Smooth muscle cell (in vitro differentiated cells): ENCODE measurements at regions not wholly inside any gene's neighbourhood (a gene's known extent, or its start where the extent isn't known, plus 50 kb on each side); places are given as distances from the start of the nearest gene placed in this dataset.

Experiments
- DNase-seq: peaks from one replicate; lab custom pipeline; 2025; ENCODE audit not compliant: unreplicated experiment; lab: John Stamatoyannopoulos, UW
- H2AFZ ChIP-seq: fragments of 200-600 bp; sonication (generic); 2 replicates; pipeline ENCODE4 v1.6.0; 2016; ENCODE audit warnings: antibody characterized with exemption, low read depth, mild to moderate bottlenecking
- H3F3A ChIP-seq: fragments of 200-600 bp; sonication (generic); 2 replicates; pipeline ENCODE4 v1.6.0; 2017; ENCODE audit warnings: antibody characterized with exemption, low read depth
- H3K27ac ChIP-seq: fragments of 200-600 bp; sonication (generic); 2 replicates; pipeline ENCODE4 v1.5.1; 2016; ENCODE audit warnings: low read depth, mild to moderate bottlenecking
- H3K27me3 ChIP-seq: fragments of 200-600 bp; sonication (generic); 2 replicates; pipeline ENCODE4 v1.6.1; 2016; ENCODE audit warnings: low read depth, mild to moderate bottlenecking
- H3K36me3 ChIP-seq: fragments of 200-600 bp; sonication (generic); 2 replicates; pipeline ENCODE4 v1.5.1; 2016; ENCODE audit warnings: low read depth
- H3K4me1 ChIP-seq: fragments of 200-600 bp; sonication (generic); 2 replicates; pipeline ENCODE4 v1.5.1; 2016; ENCODE audit warnings: low read depth
- H3K4me2 ChIP-seq: fragments of 200-600 bp; sonication (generic); 2 replicates; pipeline ENCODE4 v1.6.0; 2016; ENCODE audit warnings: mild to moderate bottlenecking
- H3K4me3 ChIP-seq: fragments of 200-600 bp; sonication (generic); 2 replicates; pipeline ENCODE4 v1.5.1; 2016; ENCODE audit warnings: mild to moderate bottlenecking
- H3K79me2 ChIP-seq: fragments of 200-600 bp; sonication (generic); 2 replicates; pipeline ENCODE4 v1.6.0; 2016; ENCODE audit warnings: low read depth, mild to moderate bottlenecking
- H3K9ac ChIP-seq: fragments of 200-600 bp; sonication (generic); 2 replicates; pipeline ENCODE4 v1.6.0; 2016; ENCODE audit warnings: low read depth
- H3K9me3 ChIP-seq: fragments of 200-600 bp; sonication (generic); replicated peaks from 2 replicates; pipeline ENCODE4 v1.5.1; 2016; ENCODE audit warnings: low read depth
- H4K20me1 ChIP-seq: fragments of 200-600 bp; sonication (generic); 2 replicates; pipeline ENCODE4 v1.6.0; 2016; ENCODE audit warnings: low read depth
- WGBS: methylation state at CpG from one replicate; pipeline ENCODE4 v1.1.7; 2016; ENCODE audit warnings: low lambda C conversion rate; 5-methylcytosine and 5-hydroxymethylcytosine counted together
- TF ChIP-seq, protein P1 (sequence below): fragments of 200-600 bp; sonication (generic); IDR thresholded peaks from 2 replicates; pipeline ENCODE4 v1.5.1; 2017; ENCODE audit warnings: borderline replicate concordance, mild to moderate bottlenecking, antibody characterized with exemption; ENCODE audit not compliant: insufficient read depth, poor library complexity, severe bottlenecking

DNA sequence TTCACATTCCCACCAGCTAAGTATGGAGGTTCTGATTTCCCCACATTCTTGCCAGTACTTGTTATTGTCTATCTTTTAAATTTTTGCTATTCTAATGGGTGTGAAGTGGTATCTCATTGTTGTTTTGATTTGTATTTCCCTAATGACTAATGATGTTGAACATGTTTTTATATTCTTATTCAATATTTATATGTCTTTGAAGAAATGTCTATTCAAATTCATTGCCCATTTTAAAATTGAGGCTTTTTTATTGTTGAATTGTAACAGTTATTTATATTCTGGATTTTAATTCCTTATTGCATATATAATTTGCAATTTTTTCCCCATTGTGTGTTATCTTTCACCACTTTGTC lies 255.3 kb downstream of the EDEM1 start:
- TF ChIP-seq, protein P1, sequence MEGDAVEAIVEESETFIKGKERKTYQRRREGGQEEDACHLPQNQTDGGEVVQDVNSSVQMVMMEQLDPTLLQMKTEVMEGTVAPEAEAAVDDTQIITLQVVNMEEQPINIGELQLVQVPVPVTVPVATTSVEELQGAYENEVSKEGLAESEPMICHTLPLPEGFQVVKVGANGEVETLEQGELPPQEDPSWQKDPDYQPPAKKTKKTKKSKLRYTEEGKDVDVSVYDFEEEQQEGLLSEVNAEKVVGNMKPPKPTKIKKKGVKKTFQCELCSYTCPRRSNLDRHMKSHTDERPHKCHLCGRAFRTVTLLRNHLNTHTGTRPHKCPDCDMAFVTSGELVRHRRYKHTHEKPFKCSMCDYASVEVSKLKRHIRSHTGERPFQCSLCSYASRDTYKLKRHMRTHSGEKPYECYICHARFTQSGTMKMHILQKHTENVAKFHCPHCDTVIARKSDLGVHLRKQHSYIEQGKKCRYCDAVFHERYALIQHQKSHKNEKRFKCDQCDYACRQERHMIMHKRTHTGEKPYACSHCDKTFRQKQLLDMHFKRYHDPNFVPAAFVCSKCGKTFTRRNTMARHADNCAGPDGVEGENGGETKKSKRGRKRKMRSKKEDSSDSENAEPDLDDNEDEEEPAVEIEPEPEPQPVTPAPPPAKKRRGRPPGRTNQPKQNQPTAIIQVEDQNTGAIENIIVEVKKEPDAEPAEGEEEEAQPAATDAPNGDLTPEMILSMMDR: no peak

DNA sequence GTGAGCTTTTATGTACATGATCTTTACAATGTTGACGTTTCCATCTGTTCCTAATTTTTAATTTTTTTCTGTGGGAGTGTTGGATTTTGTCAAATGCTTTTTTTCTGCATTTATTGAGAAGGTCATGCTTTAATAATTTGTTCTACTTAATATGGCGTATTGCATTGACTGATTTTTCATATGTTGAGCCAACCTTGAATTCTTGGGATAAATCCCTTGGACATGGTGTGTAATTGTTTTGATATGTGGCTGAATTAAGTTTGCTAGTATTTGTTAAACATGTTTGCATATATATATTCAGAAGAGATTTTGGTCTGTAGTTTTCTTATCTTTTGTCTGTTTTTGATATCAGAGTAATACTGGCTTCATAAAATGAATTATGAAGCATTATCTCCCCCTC lies 256.7 kb downstream of the EDEM1 start:
- H4K20me1 ChIP-seq: no peaks in the 10 kb centered on the region
- no peaks in the 10 kb centered on the region for H3K36me3 ChIP-seq
- H3K27me3 ChIP-seq: no peaks in the 10 kb centered on the region
- TF ChIP-seq, protein P1: no peak
- no peaks in the 10 kb centered on the region for H3K4me1 ChIP-seq
- no peak overlapping the region for H3K27ac ChIP-seq
- DNase-seq: no peak
- no peak overlapping the region for H3K4me3 ChIP-seq
- H2AFZ ChIP-seq: no peak overlapping the region
- H3K79me2 ChIP-seq: no peaks in the 10 kb centered on the region
- H3K9ac ChIP-seq: no peak overlapping the region
- no peak overlapping the region for H3K4me2 ChIP-seq
- 90% methylated on average over 2 of the region's 2 CpGs for WGBS
- H3K9me3 ChIP-seq: peaks cover 5% of the 10 kb centered on the region
- H3F3A ChIP-seq: no peaks in the 10 kb centered on the region

More for the DNA sequence above, 255.3 kb downstream of the EDEM1 start:
- Histone ChIP-seq H3K27ac (no peak overlapping the region), H3K4me1 (no peaks in the 10 kb centered on the region), H3K9ac (no peak overlapping the region), H3K9me3 (peaks cover 5% of the 10 kb centered on the region), H3K79me2 (no peaks in the 10 kb centered on the region), H3K4me3 (no peak overlapping the region), H2AFZ (no peak overlapping the region), H3K4me2 (no peak overlapping the region), H3K27me3 (no peaks in the 10 kb centered on the region), H3F3A (no peaks in the 10 kb centered on the region), H4K20me1 (no peaks in the 10 kb centered on the region), H3K36me3 (no peaks in the 10 kb centered on the region)
- no peak for DNase-seq

DNA sequence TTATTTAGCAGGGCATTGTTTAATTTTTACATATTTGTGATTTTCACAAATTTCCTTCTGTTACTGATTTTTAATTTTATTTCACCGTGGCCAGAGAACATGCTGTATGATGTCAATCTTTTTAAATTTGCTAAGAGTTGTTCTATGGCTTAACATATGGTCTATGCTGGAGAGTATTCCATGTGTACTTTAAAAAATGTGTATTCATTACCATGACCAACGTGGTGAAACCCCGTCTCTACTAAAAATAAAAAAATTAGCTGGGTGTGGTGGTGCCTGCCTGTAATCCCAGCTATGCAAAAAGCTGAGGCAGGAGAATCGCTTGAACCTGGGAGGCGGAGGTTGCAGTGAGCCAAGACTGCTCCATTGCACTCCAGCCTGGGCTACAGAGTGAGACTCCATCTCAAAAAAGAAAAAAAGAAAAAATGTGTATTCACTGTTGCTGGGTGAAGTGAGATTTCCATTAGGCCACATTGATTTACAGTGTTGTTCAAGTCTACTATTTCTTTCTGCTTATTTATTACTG lies 258.2 kb downstream of the EDEM1 start:
- Histone ChIP-seq H3K4me2 (no peak overlapping the region), H3K36me3 (no peaks in the 10 kb centered on the region), H3K79me2 (no peaks in the 10 kb centered on the region), H4K20me1 (no peaks in the 10 kb centered on the region), H2AFZ (no peak overlapping the region), H3K4me1 (no peaks in the 10 kb centered on the region), H3K9me3 (peaks cover 5% of the 10 kb centered on the region), H3K27me3 (no peaks in the 10 kb centered on the region), H3F3A (no peaks in the 10 kb centered on the region), H3K9ac (no peak overlapping the region), H3K4me3 (no peak overlapping the region), H3K27ac (no peak overlapping the region)
- TF ChIP-seq, protein P1: no peak
- DNase-seq: no peak
- 81% methylated on average over 5 of the region's 5 CpGs for WGBS

DNA sequence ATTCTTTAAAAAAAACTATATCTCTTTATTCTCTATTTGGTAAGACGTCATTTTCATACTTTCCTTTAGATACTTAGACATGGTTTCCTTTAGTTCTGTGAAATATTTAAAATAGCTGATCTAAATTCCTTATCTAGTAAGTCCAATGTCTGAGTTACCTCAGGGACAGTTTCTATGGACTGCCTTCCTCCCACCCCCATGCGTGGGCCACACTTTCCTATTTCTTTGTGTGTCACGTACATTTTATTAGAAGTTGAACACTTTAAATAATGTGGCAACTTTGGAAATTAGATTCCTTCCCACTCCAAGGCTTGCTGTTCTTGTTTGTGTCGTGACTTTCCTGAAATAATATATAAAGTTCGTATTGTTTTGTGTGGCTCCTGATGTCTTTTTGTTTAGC lies 260.7 kb downstream of the EDEM1 start:
- H3K4me3 ChIP-seq: no peak overlapping the region
- DNase-seq: no peak
- 91% methylated on average over 5 of the region's 5 CpGs for WGBS

More for the DNA sequence above, 260.7 kb downstream of the EDEM1 start:
- no peaks in the 10 kb centered on the region for H3F3A ChIP-seq
- no peak overlapping the region for H2AFZ ChIP-seq
- peaks cover 5% of the 10 kb centered on the region for H3K9me3 ChIP-seq
- no peak overlapping the region for H3K27ac ChIP-seq
- H3K9ac ChIP-seq: no peak overlapping the region
- no peak overlapping the region for H3K4me2 ChIP-seq
- TF ChIP-seq, protein P1: no peak
- no peaks in the 10 kb centered on the region for H3K36me3 ChIP-seq
- H3K79me2 ChIP-seq: no peaks in the 10 kb centered on the region
- H4K20me1 ChIP-seq: no peaks in the 10 kb centered on the region
- no peaks in the 10 kb centered on the region for H3K4me1 ChIP-seq
- H3K27me3 ChIP-seq: no peaks in the 10 kb centered on the region
